ENCODE measurements at regions not wholly inside any gene's neighbourhood (a gene's known extent, or its start where the extent isn't known, plus 50 kb on each side); places are given as distances from the start of the nearest gene placed in this dataset.
"Not testable (repeated sequence)": the region's sequence is repeated elsewhere in the genome, so short reads cannot be mapped to it uniquely, and the experiment has no call there.

GRCh38 chr17:77523540-77523939 is 382.8 kb downstream of the SEC14L1 start:
- no peak for DNase-seq (ENCODE audit: low read depth in 3 of 3)

- DNase-seq (ENCODE audit: low read depth in 3 of 3) = no peak
These were observed 385.5 kb downstream of the SEC14L1 start for GRCh38 chr17:77526259-77526711.

GRCh38 chr17:77526728-77527350 is 386.1 kb downstream of the SEC14L1 start:
- no peak for DNase-seq (ENCODE audit: low read depth in 3 of 3)

- no peak for DNase-seq (ENCODE audit: low read depth in 3 of 3)
These were observed 386.6 kb downstream of the SEC14L1 start for GRCh38 chr17:77527409-77527808.

GRCh38 chr17:77527836-77528505 is 387.2 kb downstream of the SEC14L1 start:
- no peak for DNase-seq (ENCODE audit: low read depth in 3 of 3)

GRCh38 chr17:77528516-77529327 is 388.0 kb downstream of the SEC14L1 start:
- no peak for DNase-seq (ENCODE audit: low read depth in 3 of 3)

- DNase-seq (ENCODE audit: low read depth in 3 of 3) = no peak
These were observed 388.5 kb downstream of the SEC14L1 start for GRCh38 chr17:77529328-77529650.

- no peak for DNase-seq (ENCODE audit: low read depth in 3 of 3)
These were observed 389.8 kb downstream of the SEC14L1 start for GRCh38 chr17:77530591-77530990.

GRCh38 chr17:77531002-77531401 is 390.2 kb downstream of the SEC14L1 start:
- no peak for DNase-seq (ENCODE audit: low read depth in 3 of 3)

GRCh38 chr17:77531641-77532040 is 390.9 kb downstream of the SEC14L1 start:
- no peak for DNase-seq (ENCODE audit: low read depth in 3 of 3)

- DNase-seq (ENCODE audit: low read depth in 3 of 3) = not testable (repeated sequence)
These were observed 392.9 kb downstream of the SEC14L1 start for GRCh38 chr17:77533697-77534096.

- DNase-seq (ENCODE audit: low read depth in 3 of 3) = no peak
These were observed 393.4 kb downstream of the SEC14L1 start for GRCh38 chr17:77534137-77534536.

- no peak for DNase-seq (ENCODE audit: low read depth in 3 of 3)
These were observed 394.7 kb downstream of the SEC14L1 start for GRCh38 chr17:77535435-77535834.

GRCh38 chr17:77535892-77536291 is 395.1 kb downstream of the SEC14L1 start:
- DNase-seq (ENCODE audit: low read depth in 3 of 3) = no peak

- DNase-seq (ENCODE audit: low read depth in 3 of 3) = no peak
These were observed 396.8 kb downstream of the SEC14L1 start for GRCh38 chr17:77537566-77537965.

- DNase-seq (ENCODE audit: low read depth in 3 of 3) = no peak
These were observed 399.8 kb downstream of the SEC14L1 start for GRCh38 chr17:77540531-77540930.

GRCh38 chr17:77540975-77541374 is 400.2 kb downstream of the SEC14L1 start:
- DNase-seq (ENCODE audit: low read depth in 3 of 3) = no peak

- no peak for DNase-seq (ENCODE audit: low read depth in 3 of 3)
These were observed 401.2 kb downstream of the SEC14L1 start for GRCh38 chr17:77542011-77542410.

- peak; percentile 29 to 48 (median 44) for DNase-seq (ENCODE audit: low read depth in 3 of 3)
These were observed 402.1 kb downstream of the SEC14L1 start for GRCh38 chr17:77542551-77543490.

GRCh38 chr17:77543801-77544200 is 403.0 kb downstream of the SEC14L1 start:
- DNase-seq (ENCODE audit: low read depth in 3 of 3) = no peak

- DNase-seq (ENCODE audit: low read depth in 3 of 3) = no peak
These were observed 403.8 kb downstream of the SEC14L1 start for GRCh38 chr17:77544347-77545110.

Measured in stimulated activated CD4-positive, alpha-beta T cell treated with anti-CD3 and anti-CD28 coated beads, TNF-alpha, amount 100 ng/mL, for 48 hours (primary cell).